KOPT-K1 (cell line): ENCODE measurements at regions not wholly inside any gene's neighbourhood (a gene's known extent, or its start where the extent isn't known, plus 50 kb on each side); places are given as distances from the start of the nearest gene placed in this dataset.

ENCODE experiments used
- H3K27ac ChIP-seq: fragments of 200-600 bp; sonication (generic); 2 replicates; pipeline ENCODE4 v1.5.1; 2016; ENCODE audit warnings: antibody characterized with exemption, mild to moderate bottlenecking, low read depth, low read length; ENCODE audit not compliant: poor library complexity, severe bottlenecking
- H3K36me3 ChIP-seq: fragments of 200-600 bp; sonication (generic); 2 replicates; pipeline ENCODE4 v1.5.1; 2017; ENCODE audit warnings: antibody characterized with exemption, mild to moderate bottlenecking, low read length, moderate library complexity; ENCODE audit not compliant: insufficient read depth
- H3K9me3 ChIP-seq: fragments of 200-600 bp; sonication (generic); 2 replicates; pipeline ENCODE4 v1.5.1; 2017; ENCODE audit warnings: antibody characterized with exemption, low read length, mild to moderate bottlenecking; ENCODE audit not compliant: insufficient read depth, poor library complexity, severe bottlenecking

DNA sequence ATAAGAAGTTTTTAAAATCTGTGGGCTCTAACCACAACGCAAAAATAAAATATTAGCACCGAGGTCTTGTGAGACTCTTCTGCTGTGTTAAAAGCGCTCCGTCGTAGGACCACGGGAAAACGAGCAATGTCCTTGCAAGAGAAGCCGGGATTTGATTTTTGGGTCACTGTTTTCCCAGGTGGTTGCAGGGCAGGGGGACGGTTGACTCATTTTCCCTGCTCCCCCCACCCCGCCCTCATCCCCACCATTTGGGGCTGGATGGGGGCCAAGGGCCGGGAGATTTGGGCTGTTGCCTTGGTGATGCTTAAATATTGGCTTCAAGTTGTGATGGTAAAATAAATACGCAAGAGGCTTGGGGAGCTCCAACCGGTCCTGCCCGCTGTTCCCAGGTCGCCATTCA lies 67.6 kb upstream of the SLC25A33 start:
- Histone ChIP-seq H3K9me3 (no peaks in the 10 kb centered on the region), H3K27ac (no peak overlapping the region), H3K36me3 (no peaks in the 10 kb centered on the region)

- Histone ChIP-seq H3K27ac (no peak overlapping the region), H3K9me3 (no peaks in the 10 kb centered on the region), H3K36me3 (no peaks in the 10 kb centered on the region)
Observed at GRCh38 chr1:9472386-9473031, 66.8 kb upstream of the SLC25A33 start.

- Histone ChIP-seq H3K27ac (no peak overlapping the region), H3K36me3 (no peaks in the 10 kb centered on the region), H3K9me3 (no peaks in the 10 kb centered on the region)
Observed at GRCh38 chr1:9473032-9473807, 66.0 kb upstream of the SLC25A33 start.

GRCh38 chr1:9475061-9475627 lies 64.1 kb upstream of the SLC25A33 start:
- no peaks in the 10 kb centered on the region for H3K9me3 ChIP-seq
- H3K27ac ChIP-seq, result no peak overlapping the region

DNA sequence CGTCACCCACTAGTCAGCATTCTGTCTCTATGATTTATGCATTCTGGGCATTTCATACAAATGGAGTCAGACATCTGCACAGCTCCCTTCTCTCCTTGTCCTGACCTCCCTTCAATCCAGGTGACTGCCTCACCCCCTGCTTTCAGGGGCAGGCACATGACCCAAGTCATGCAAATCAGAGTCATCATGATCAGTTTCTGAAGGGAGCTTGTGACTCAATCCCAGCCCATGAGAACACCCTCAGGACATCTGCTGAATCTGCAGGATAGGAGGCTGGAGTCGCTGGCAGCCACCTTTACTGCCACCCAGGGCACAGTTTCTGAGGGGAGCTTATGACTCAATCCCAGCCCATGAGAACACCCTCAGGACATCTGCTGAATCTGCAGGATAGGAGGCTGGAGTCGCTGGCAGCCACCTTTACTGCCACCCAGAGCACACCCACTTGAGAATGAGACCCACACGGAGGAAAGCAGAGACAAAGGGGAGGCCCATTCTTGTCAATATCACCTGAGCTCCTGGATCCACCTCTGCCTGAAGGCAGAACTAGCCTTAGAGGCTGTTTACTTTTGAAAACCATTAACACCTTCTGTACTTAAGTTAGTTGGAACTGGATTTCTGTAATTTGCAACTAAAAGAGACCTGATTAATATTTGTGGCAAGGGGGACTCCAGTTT lies 62.3 kb upstream of the SLC25A33 start:
- Histone ChIP-seq H3K9me3 (no peaks in the 10 kb centered on the region), H3K27ac (no peak overlapping the region), H3K36me3 (no peaks in the 10 kb centered on the region)

More at GRCh38 chr1:9475061-9475627, 64.1 kb upstream of the SLC25A33 start:
- H3K36me3 ChIP-seq, result no peaks in the 10 kb centered on the region

- H3K9me3 ChIP-seq, result no peaks in the 10 kb centered on the region
- H3K27ac ChIP-seq, result no peak overlapping the region
- no peaks in the 10 kb centered on the region for H3K36me3 ChIP-seq
Observed at GRCh38 chr1:9477535-9477934, 61.7 kb upstream of the SLC25A33 start.

DNA sequence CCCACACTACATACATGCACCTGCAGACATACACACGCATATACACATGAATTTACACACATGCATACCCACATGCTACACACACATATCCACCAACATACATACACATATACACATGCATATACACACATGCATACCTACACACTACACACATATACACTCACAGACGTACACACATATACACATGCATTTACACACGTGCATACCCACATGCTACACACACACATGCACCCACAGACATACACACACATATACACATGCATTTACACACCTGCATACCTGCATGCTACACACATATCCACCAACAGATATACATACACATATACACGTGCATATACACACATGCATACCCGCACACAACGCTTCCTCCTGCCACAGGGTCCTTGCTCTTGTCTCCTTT lies 61.2 kb upstream of the SLC25A33 start:
- Histone ChIP-seq H3K36me3 (no peaks in the 10 kb centered on the region), H3K9me3 (no peaks in the 10 kb centered on the region), H3K27ac (no peak overlapping the region)

- no peaks in the 10 kb centered on the region for H3K36me3 ChIP-seq
- H3K9me3 ChIP-seq, result no peaks in the 10 kb centered on the region
- H3K27ac ChIP-seq, result no peak overlapping the region
Observed at GRCh38 chr1:9481048-9481447, 58.2 kb upstream of the SLC25A33 start.

DNA sequence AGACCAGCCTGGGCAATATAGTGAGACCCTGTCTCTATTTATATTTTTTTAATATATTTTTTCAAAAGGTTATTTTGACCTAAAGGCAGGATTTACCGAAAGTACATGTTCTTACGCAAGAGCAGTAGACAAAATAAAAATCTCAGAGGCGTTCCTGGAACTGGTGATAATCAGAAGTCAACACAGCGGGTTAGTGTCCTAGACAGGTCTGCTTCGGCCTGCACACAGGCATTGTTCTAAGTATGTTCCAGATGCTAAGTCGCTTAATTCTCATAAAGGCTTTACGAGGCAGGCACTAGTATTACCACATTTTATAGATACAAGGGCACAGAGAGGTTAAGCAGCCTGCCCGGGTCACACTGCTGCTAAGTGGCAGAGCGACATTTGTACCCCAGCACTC lies 56.9 kb upstream of the SLC25A33 start:
- Histone ChIP-seq H3K9me3 (no peaks in the 10 kb centered on the region), H3K36me3 (no peaks in the 10 kb centered on the region), H3K27ac (no peak overlapping the region)

GRCh38 chr1:9482816-9483572 lies 56.3 kb upstream of the SLC25A33 start:
- Histone ChIP-seq H3K9me3 (no peaks in the 10 kb centered on the region), H3K27ac (no peak overlapping the region), H3K36me3 (no peaks in the 10 kb centered on the region)

- Histone ChIP-seq H3K36me3 (no peaks in the 10 kb centered on the region), H3K9me3 (no peaks in the 10 kb centered on the region), H3K27ac (no peak overlapping the region)
Observed at GRCh38 chr1:9486466-9487140, 52.7 kb upstream of the SLC25A33 start.
